Lung (tissue), 11 donors: ENCODE measurements at regions not wholly inside any gene's neighbourhood (a gene's known extent, or its start where the extent isn't known, plus 50 kb on each side); places are given as distances from the start of the nearest gene placed in this dataset.
A peak's percentile ranks its signal among the peaks of the same experiment; 100 is the strongest.

Experiments
- ATAC-seq: fragments of 200-7000 bp; cut with Tn5 transposase; one replicate; pipeline ENCODE4 v1.9.1; 2020; ENCODE audit warnings: moderate number of reproducible peaks; ENCODE audit not compliant: insufficient read depth, low FRiP score
- DNase-seq, 3 donors: peaks; one replicate each; pipeline ENCODE4 v3.0.0-alpha.2; 2013 to 2017
- H3K27ac ChIP-seq, 2 donors: one replicate each; pipeline ENCODE4 v1.5.1; 2013; ENCODE audit warnings: mild to moderate bottlenecking in 2 of 2, moderate library complexity in 2 of 2, control low read depth in 1 of 2, inconsistent platforms in 1 of 2, low read depth in 1 of 2, low read length in 1 of 2
- H3K27me3 ChIP-seq, 3 donors: one replicate each; pipeline ENCODE4 v1.5.1; 2013; ENCODE audit warnings: low read length in 2 of 3; ENCODE audit not compliant: control insufficient read depth in 3 of 3, insufficient read depth in 3 of 3
- H3K36me3 ChIP-seq, 4 donors: one replicate each; pipeline ENCODE4 v1.5.1; 2013; ENCODE audit warnings: low read length in 4 of 4, mild to moderate bottlenecking in 1 of 4, moderate library complexity in 1 of 4; ENCODE audit not compliant: control insufficient read depth in 4 of 4, insufficient read depth in 4 of 4
- H3K4me1 ChIP-seq, 5 donors: one replicate each; pipeline ENCODE4 v1.5.1; 2013; ENCODE audit warnings: low read length in 5 of 5, mild to moderate bottlenecking in 2 of 5, moderate library complexity in 1 of 5; ENCODE audit not compliant: control insufficient read depth in 5 of 5, insufficient read depth in 5 of 5
- H3K4me3 ChIP-seq: one replicate; pipeline ENCODE4 v1.5.1; 2013; ENCODE audit warnings: mild to moderate bottlenecking, control low read depth, moderate library complexity
- H3K9ac ChIP-seq, 2 donors: one replicate each; pipeline ENCODE4 v1.5.1; 2013; ENCODE audit warnings: low read length in 2 of 2, control low read depth in 1 of 2; ENCODE audit not compliant: insufficient read depth in 1 of 2
- H3K9me3 ChIP-seq, 4 donors: one replicate each; pipeline ENCODE4 v1.5.1; 2013; ENCODE audit warnings: low read length in 3 of 4, mild to moderate bottlenecking in 1 of 4, moderate library complexity in 1 of 4; ENCODE audit not compliant: control insufficient read depth in 4 of 4, insufficient read depth in 3 of 4
- CTCF ChIP-seq: IDR thresholded peaks from 2 replicates; pipeline ENCODE4 v1.5.1; 2012; ENCODE audit warnings: mild to moderate bottlenecking; ENCODE audit errors: control extremely low read depth, extremely low read depth
- WGBS, 2 donors: extraction: QIAGEN DNeasy Blood & Tissue Kit; methylation state at CpG; one replicate each; pipeline ENCODE4 v1.1.7; 2013; 5-methylcytosine and 5-hydroxymethylcytosine counted together
- donor health status: control.
- donor health status: control.
- donor health status: Bipolar disorder and iron deficiency.
- donor health status: healthy.
- donor health status: DM: yes; HTN: yes; CAD: no.

GRCh38 chr6:108746366-108746765, 101.9 kb upstream of the ARMC2 start:
- no peak overlapping the region for H3K9ac ChIP-seq
- ATAC-seq (no peak), DNase-seq (no peak)
- no peak overlapping the region for H3K4me3 ChIP-seq
- H3K9me3 ChIP-seq, result no peaks in the 10 kb centered on the region
- H3K36me3 ChIP-seq, result no peaks in the 10 kb centered on the region
- no peak for TF ChIP-seq CTCF
- no peaks in the 10 kb centered on the region for H3K27me3 ChIP-seq
- no peak overlapping the region for H3K27ac ChIP-seq
- peaks cover 0 to 17% (median 8%) of the 10 kb centered on the region in 5 donors for H3K4me1 ChIP-seq
- WGBS, 2 donors, result 94 to 95% methylated on average over 5 of the region's 5 CpGs

- ATAC-seq, result no peak
- Histone ChIP-seq H3K27me3 (no peaks in the 10 kb centered on the region), H3K9ac (no peak overlapping the region), H3K4me1 (peaks cover 0 to 17% (median 8%) of the 10 kb centered on the region in 5 donors), H3K9me3 (no peaks in the 10 kb centered on the region), H3K4me3 (no peak overlapping the region), H3K27ac (no peak overlapping the region), H3K36me3 (no peaks in the 10 kb centered on the region)
- WGBS, 2 donors, result 94 to 95% methylated on average over 9 of the region's 9 CpGs
- DNase-seq, result peak in 1 of 3 donors; percentile 48
- TF ChIP-seq CTCF, result no peak
Observed at GRCh38 chr6:108746836-108747575, 101.2 kb upstream of the ARMC2 start.

GRCh38 chr6:108748055-108748454, 100.2 kb upstream of the ARMC2 start:
- WGBS, 2 donors, result 91 to 95% methylated on average over 1 of the region's 1 CpG
- Histone ChIP-seq H3K27me3 (no peaks in the 10 kb centered on the region), H3K4me3 (no peak overlapping the region), H3K9ac (no peak overlapping the region), H3K27ac (no peak overlapping the region), H3K9me3 (no peaks in the 10 kb centered on the region), H3K36me3 (no peaks in the 10 kb centered on the region), H3K4me1 (peaks cover 4 to 26% (median 14%) of the 10 kb centered on the region in 5 donors)
- no peak for DNase-seq
- TF ChIP-seq CTCF, result no peak
- no peak for ATAC-seq

GRCh38 chr6:108748959-108749358, 99.3 kb upstream of the ARMC2 start:
- DNase-seq, result no peak
- Histone ChIP-seq H3K27ac (no peak overlapping the region), H3K9me3 (no peaks in the 10 kb centered on the region), H3K27me3 (no peaks in the 10 kb centered on the region), H3K9ac (no peak overlapping the region), H3K4me3 (no peak overlapping the region), H3K36me3 (no peaks in the 10 kb centered on the region), H3K4me1 (peaks cover 1 to 28% (median 16%) of the 10 kb centered on the region in 5 donors)
- WGBS, 2 donors, result 85 to 86% methylated on average over 3 of the region's 3 CpGs
- no peak for ATAC-seq
- TF ChIP-seq CTCF, result no peak
